ENCODE measurements at regions not wholly inside any gene's neighbourhood (a gene's known extent, or its start where the extent isn't known, plus 50 kb on each side); places are given as distances from the start of the nearest gene placed in this dataset.
A peak's percentile ranks its signal among the peaks of the same experiment; 100 is the strongest.

- no peaks in the 10 kb centered on the region for H3K4me1 ChIP-seq (ENCODE audit: low read depth, poor library complexity, severe bottlenecking)
- no peaks in the 10 kb centered on the region for H3K79me2 ChIP-seq (ENCODE audit: insufficient read depth, low read depth)
- TF ChIP-seq CTCF (conservative IDR thresholded peaks at IDR 0.05; ENCODE audit: low read depth, low read length), result no peak
- no peak overlapping the region for H2AFZ ChIP-seq (ENCODE audit: low read depth)
- H3K36me3 ChIP-seq (ENCODE audit: insufficient read depth), result no peaks in the 10 kb centered on the region
- no peaks in the 10 kb centered on the region for H3K27me3 ChIP-seq (ENCODE audit: insufficient read depth, low read depth)
- no peak overlapping the region for H3K9ac ChIP-seq
- no peaks in the 10 kb centered on the region for H4K20me1 ChIP-seq (ENCODE audit: insufficient read depth)
- H3K4me2 ChIP-seq, result no peak overlapping the region
- H3K27ac ChIP-seq, result no peak overlapping the region
- H3K4me3 ChIP-seq (IDR thresholded peaks at IDR 0.05; ENCODE audit: insufficient read depth, low read depth, low read length), result no peak overlapping the region
Measured at GRCh38 chr3:137944593-137944992, 65.4 kb upstream of the CLDN18 start.

DNA sequence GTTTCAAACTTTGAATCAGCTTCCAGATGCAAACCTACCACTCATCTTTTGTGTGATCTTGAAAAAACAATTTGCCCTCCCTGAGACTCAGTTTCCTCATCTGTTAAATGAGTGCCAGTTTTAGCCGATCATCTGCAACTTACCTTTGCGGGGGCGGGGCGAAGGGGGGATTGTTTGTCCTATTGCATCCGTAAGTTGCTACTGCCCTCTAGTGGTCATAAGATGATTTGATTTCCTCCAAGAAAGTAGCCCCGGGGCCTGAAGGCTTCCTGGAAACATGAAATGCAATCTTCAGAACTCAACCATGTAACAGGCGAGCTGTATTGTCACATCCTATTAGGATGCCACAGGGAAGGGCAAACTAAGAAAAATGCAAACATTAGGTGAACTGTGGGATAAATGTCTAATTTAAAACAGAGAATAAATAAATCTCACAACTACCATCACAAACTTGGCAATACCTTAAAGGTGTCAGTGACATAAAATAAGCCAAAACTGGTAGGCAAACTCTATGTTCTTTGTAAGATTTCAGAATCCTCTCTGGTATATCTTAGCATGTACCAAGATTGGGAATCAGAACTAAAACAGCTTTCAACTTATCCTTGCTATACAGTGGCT is 63.5 kb upstream of the CLDN18 start:
- Histone ChIP-seq H3K36me3 (ENCODE audit: insufficient read depth) (no peaks in the 10 kb centered on the region), H3K4me3 (IDR thresholded peaks at IDR 0.05; ENCODE audit: insufficient read depth, low read depth, low read length) (no peak overlapping the region), H4K20me1 (ENCODE audit: insufficient read depth) (no peaks in the 10 kb centered on the region), H3K27ac (no peak overlapping the region), H3K27me3 (ENCODE audit: insufficient read depth, low read depth) (no peaks in the 10 kb centered on the region), H2AFZ (ENCODE audit: low read depth) (peak overlapping the region; percentile 13; the same call in 1 of the 2 replicates), H3K4me2 (no peak overlapping the region), H3K4me1 (ENCODE audit: low read depth, poor library complexity, severe bottlenecking) (no peaks in the 10 kb centered on the region), H3K79me2 (ENCODE audit: insufficient read depth, low read depth) (no peaks in the 10 kb centered on the region), H3K9ac (no peak overlapping the region)
- peak; percentile 97 for TF ChIP-seq CTCF (conservative IDR thresholded peaks at IDR 0.05; ENCODE audit: low read depth, low read length)

GRCh38 chr3:137947117-137947516 is 62.8 kb upstream of the CLDN18 start:
- H3K36me3 ChIP-seq (ENCODE audit: insufficient read depth), result no peaks in the 10 kb centered on the region
- no peak overlapping the region for H3K27ac ChIP-seq
- no peaks in the 10 kb centered on the region for H4K20me1 ChIP-seq (ENCODE audit: insufficient read depth)
- peak overlapping the region; percentile 13; the same call in 1 of the 2 replicates for H2AFZ ChIP-seq (ENCODE audit: low read depth)
- H3K79me2 ChIP-seq (ENCODE audit: insufficient read depth, low read depth), result no peaks in the 10 kb centered on the region
- TF ChIP-seq CTCF (conservative IDR thresholded peaks at IDR 0.05; ENCODE audit: low read depth, low read length), result no peak
- no peak overlapping the region for H3K4me2 ChIP-seq
- H3K4me3 ChIP-seq (IDR thresholded peaks at IDR 0.05; ENCODE audit: insufficient read depth, low read depth, low read length), result no peak overlapping the region
- no peaks in the 10 kb centered on the region for H3K4me1 ChIP-seq (ENCODE audit: low read depth, poor library complexity, severe bottlenecking)
- no peaks in the 10 kb centered on the region for H3K27me3 ChIP-seq (ENCODE audit: insufficient read depth, low read depth)
- no peak overlapping the region for H3K9ac ChIP-seq

DNA sequence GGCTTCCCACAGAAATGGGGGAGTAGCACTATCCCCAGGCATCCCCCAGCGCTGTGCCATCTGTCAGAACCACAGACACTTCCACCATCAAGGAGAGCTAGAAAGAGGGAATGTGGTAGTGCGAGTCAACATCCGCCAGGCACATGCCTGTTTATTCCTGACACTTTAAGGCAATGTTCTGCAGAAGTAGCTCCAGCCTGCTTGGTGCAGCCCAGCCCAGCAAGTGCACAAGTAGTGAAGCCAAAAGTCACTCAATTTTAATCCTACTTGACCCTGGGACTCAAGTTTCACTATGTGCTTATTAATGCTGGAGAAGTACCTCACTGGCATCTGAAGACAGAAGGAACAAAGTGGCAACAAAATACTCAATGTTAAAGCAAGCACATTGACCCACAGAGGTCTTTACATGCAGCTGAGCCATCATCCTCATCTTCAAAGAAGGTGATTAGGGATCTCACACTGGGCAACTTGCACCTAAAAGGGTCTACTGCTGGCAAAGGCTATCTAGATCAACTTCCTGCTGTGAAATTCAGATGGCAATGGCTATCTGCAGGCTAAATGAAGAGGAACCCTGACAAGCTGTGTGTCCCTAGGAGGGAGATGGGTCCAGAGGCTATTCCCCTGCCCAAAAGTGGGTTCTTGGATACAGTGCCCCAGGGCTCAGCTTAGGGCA is 61.4 kb upstream of the CLDN18 start:
- no peak for TF ChIP-seq CTCF (conservative IDR thresholded peaks at IDR 0.05; ENCODE audit: low read depth, low read length)
- Histone ChIP-seq H3K27me3 (ENCODE audit: insufficient read depth, low read depth) (no peaks in the 10 kb centered on the region), H3K27ac (no peak overlapping the region), H4K20me1 (ENCODE audit: insufficient read depth) (no peaks in the 10 kb centered on the region), H3K4me2 (no peak overlapping the region), H2AFZ (ENCODE audit: low read depth) (no peak overlapping the region), H3K79me2 (ENCODE audit: insufficient read depth, low read depth) (no peaks in the 10 kb centered on the region), H3K4me1 (ENCODE audit: low read depth, poor library complexity, severe bottlenecking) (no peaks in the 10 kb centered on the region), H3K4me3 (IDR thresholded peaks at IDR 0.05; ENCODE audit: insufficient read depth, low read depth, low read length) (no peak overlapping the region), H3K9ac (no peak overlapping the region), H3K36me3 (ENCODE audit: insufficient read depth) (no peaks in the 10 kb centered on the region)
